SK-N-SH treated with all-trans-retinoic acid at 6 μM for 48 hours (cell line): ENCODE measurements at regions not wholly inside any gene's neighbourhood (a gene's known extent, or its start where the extent isn't known, plus 50 kb on each side); places are given as distances from the start of the nearest gene placed in this dataset.

Experiments
- ARNTL ChIP-seq: fragments of 450-650 bp; formaldehyde crosslinking; IDR thresholded peaks from 2 replicates; pipeline ENCODE4 v1.5.0; 2020; ENCODE audit warnings: low read depth, mild to moderate bottlenecking, moderate library complexity, borderline replicate concordance
- CSDC2 ChIP-seq: fragments of 250-450 bp; sonication (Bioruptor Pico); IDR thresholded peaks from 2 replicates; pipeline ENCODE4 v1.5.0; 2020; ENCODE audit warnings: mild to moderate bottlenecking, moderate library complexity
- ESRRG ChIP-seq: fragments of 250-450 bp; sonication (Bioruptor Pico); IDR thresholded peaks from 2 replicates; pipeline ENCODE4 v1.6.1; 2021; ENCODE audit warnings: mild to moderate bottlenecking
- ISL1 ChIP-seq: fragments of 250-450 bp; sonication (Bioruptor Pico); IDR thresholded peaks from 2 replicates; pipeline ENCODE4 v2.1.2; 2022; ENCODE audit warnings: mild to moderate bottlenecking, moderate library complexity
- RARB ChIP-seq: fragments of 250-450 bp; sonication (Bioruptor Pico); IDR thresholded peaks from 2 replicates; pipeline ENCODE4 v1.8.0; 2021; ENCODE audit warnings: mild to moderate bottlenecking, moderate library complexity
- SNAI2 ChIP-seq: fragments of 250-450 bp; sonication (Bioruptor Pico); IDR thresholded peaks from 2 replicates; pipeline ENCODE4 v1.5.0; 2020; ENCODE audit warnings: mild to moderate bottlenecking, moderate library complexity
- ZFP3 ChIP-seq: fragments of 250-450 bp; sonication (Bioruptor Pico); IDR thresholded peaks from 2 replicates; pipeline ENCODE4 v1.5.0; 2020; ENCODE audit warnings: mild to moderate bottlenecking, moderate library complexity
- ZFP30 ChIP-seq: fragments of 450-650 bp; formaldehyde crosslinking; IDR thresholded peaks from 2 replicates; pipeline ENCODE4 v1.5.0; 2022; ENCODE audit warnings: mild to moderate bottlenecking, moderate library complexity
- ZNF565 ChIP-seq: fragments of 450-650 bp; formaldehyde crosslinking; conservative IDR thresholded peaks from 2 replicates; pipeline ENCODE4 v1.5.0; 2020; ENCODE audit warnings: low read depth, mild to moderate bottlenecking, moderate library complexity
- TF ChIP-seq, protein P1 (sequence below): fragments of 250-450 bp; sonication (Bioruptor Pico); IDR thresholded peaks from 2 replicates; pipeline ENCODE4 v1.8.0; 2020; ENCODE audit warnings: mild to moderate bottlenecking, moderate library complexity, borderline replicate concordance
- TF ChIP-seq, protein P2 (sequence below): fragments of 250-450 bp; sonication (Bioruptor Pico); IDR thresholded peaks from 2 replicates; pipeline ENCODE4 v1.5.1; 2020; ENCODE audit warnings: low read depth, mild to moderate bottlenecking, moderate library complexity
- TF ChIP-seq, protein P3 (sequence below): fragments of 250-450 bp; sonication (Bioruptor Pico); IDR thresholded peaks from 2 replicates; pipeline ENCODE4 v1.5.1; 2021; ENCODE audit warnings: mild to moderate bottlenecking, moderate library complexity
- TF ChIP-seq, protein P4 (sequence below): fragments of 250-450 bp; sonication (Bioruptor Pico); IDR thresholded peaks from 2 replicates; pipeline ENCODE4 v1.8.0; 2021; ENCODE audit warnings: low read depth, mild to moderate bottlenecking, moderate library complexity, borderline replicate concordance

DNA sequence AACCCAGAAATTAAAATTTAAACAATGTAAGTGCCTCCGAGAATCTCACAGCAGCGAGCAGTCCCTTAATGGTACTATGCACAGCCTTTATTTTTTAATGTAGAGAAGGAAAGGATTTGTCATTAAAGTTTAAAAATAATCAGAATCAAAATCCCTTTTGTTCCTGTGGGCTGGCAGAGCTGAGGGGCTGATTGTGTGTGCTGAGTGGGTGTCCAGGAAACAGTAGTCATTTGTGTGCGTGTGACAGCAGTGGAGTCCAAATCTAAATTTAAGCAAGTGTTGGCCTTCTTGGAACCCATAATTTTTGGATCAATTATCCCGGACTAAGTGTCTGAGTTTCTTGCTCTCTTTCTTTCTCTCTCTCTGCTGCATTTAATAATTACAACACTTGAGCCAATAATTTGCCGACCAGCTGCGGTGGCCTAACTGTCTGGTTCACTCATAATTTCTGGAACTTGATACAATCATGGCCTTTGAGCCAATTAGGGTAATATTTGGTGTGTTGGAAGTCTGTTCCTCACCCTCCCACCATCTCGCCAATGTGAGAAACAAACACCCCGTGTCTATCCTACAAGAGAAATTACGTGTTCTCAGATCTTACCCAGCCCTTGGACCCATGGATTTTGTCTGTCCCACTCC, 528.0 kb downstream of the SOX6 start:
- TF ChIP-seq SNAI2 (CRISPR knock-in tag) (no peak), ZFP3 (CRISPR knock-in tag) (no peak), ISL1 (CRISPR knock-in tag) (no peak), ARNTL (no peak), ESRRG (CRISPR knock-in tag) (no peak), ZNF565 (CRISPR knock-in tag) (no peak), CSDC2 (CRISPR knock-in tag) (no peak), RARB (CRISPR knock-in tag) (no peak), ZFP30 (no peak)
- TF ChIP-seq, protein P1, sequence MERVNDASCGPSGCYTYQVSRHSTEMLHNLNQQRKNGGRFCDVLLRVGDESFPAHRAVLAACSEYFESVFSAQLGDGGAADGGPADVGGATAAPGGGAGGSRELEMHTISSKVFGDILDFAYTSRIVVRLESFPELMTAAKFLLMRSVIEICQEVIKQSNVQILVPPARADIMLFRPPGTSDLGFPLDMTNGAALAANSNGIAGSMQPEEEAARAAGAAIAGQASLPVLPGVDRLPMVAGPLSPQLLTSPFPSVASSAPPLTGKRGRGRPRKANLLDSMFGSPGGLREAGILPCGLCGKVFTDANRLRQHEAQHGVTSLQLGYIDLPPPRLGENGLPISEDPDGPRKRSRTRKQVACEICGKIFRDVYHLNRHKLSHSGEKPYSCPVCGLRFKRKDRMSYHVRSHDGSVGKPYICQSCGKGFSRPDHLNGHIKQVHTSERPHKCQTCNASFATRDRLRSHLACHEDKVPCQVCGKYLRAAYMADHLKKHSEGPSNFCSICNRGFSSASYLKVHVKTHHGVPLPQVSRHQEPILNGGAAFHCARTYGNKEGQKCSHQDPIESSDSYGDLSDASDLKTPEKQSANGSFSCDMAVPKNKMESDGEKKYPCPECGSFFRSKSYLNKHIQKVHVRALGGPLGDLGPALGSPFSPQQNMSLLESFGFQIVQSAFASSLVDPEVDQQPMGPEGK (CRISPR knock-in tag): no peak
- TF ChIP-seq, protein P2, sequence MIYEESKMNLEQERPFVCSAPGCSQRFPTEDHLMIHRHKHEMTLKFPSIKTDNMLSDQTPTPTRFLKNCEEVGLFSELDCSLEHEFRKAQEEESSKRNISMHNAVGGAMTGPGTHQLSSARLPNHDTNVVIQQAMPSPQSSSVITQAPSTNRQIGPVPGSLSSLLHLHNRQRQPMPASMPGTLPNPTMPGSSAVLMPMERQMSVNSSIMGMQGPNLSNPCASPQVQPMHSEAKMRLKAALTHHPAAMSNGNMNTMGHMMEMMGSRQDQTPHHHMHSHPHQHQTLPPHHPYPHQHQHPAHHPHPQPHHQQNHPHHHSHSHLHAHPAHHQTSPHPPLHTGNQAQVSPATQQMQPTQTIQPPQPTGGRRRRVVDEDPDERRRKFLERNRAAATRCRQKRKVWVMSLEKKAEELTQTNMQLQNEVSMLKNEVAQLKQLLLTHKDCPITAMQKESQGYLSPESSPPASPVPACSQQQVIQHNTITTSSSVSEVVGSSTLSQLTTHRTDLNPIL (CRISPR knock-in tag): no peak
- TF ChIP-seq, protein P3, sequence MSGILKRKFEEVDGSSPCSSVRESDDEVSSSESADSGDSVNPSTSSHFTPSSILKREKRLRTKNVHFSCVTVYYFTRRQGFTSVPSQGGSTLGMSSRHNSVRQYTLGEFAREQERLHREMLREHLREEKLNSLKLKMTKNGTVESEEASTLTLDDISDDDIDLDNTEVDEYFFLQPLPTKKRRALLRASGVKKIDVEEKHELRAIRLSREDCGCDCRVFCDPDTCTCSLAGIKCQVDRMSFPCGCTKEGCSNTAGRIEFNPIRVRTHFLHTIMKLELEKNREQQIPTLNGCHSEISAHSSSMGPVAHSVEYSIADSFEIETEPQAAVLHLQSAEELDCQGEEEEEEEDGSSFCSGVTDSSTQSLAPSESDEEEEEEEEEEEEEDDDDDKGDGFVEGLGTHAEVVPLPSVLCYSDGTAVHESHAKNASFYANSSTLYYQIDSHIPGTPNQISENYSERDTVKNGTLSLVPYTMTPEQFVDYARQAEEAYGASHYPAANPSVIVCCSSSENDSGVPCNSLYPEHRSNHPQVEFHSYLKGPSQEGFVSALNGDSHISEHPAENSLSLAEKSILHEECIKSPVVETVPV: no peak
- TF ChIP-seq, protein P4, sequence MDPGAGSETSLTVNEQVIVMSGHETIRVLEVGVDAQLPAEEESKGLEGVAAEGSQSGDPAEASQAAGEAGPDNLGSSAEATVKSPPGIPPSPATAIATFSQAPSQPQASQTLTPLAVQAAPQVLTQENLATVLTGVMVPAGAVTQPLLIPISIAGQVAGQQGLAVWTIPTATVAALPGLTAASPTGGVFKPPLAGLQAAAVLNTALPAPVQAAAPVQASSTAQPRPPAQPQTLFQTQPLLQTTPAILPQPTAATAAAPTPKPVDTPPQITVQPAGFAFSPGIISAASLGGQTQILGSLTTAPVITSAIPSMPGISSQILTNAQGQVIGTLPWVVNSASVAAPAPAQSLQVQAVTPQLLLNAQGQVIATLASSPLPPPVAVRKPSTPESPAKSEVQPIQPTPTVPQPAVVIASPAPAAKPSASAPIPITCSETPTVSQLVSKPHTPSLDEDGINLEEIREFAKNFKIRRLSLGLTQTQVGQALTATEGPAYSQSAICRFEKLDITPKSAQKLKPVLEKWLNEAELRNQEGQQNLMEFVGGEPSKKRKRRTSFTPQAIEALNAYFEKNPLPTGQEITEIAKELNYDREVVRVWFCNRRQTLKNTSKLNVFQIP: no peak
